BLaER1 (cell line): ENCODE measurements at regions not wholly inside any gene's neighbourhood (a gene's known extent, or its start where the extent isn't known, plus 50 kb on each side); places are given as distances from the start of the nearest gene placed in this dataset.

Experiments used
- H3K27ac ChIP-seq: shearing (Covaris generic); formaldehyde crosslinking; 2 replicates; pipeline ENCODE4 v1.8.1; 2022
- H3K27me3 ChIP-seq: shearing (Covaris generic); formaldehyde crosslinking; 2 replicates; pipeline ENCODE4 v1.8.1; 2022
- H3K36me3 ChIP-seq: shearing (Covaris generic); formaldehyde crosslinking; 2 replicates; pipeline ENCODE4 v1.8.1; 2022
- H3K4me1 ChIP-seq: shearing (Covaris generic); formaldehyde crosslinking; 2 replicates; pipeline ENCODE4 v1.8.1; 2022
- H3K4me2 ChIP-seq: shearing (Covaris generic); formaldehyde crosslinking; 2 replicates; pipeline ENCODE4 v1.8.1; 2022
- H3K4me3 ChIP-seq: shearing (Covaris generic); formaldehyde crosslinking; 2 replicates; pipeline ENCODE4 v1.8.1; 2022
- H3K9ac ChIP-seq: shearing (Covaris generic); formaldehyde crosslinking; 2 replicates; pipeline ENCODE4 v1.8.1; 2022
- H3K9me3 ChIP-seq: shearing (Covaris generic); formaldehyde crosslinking; 2 replicates; pipeline ENCODE4 v1.8.1; 2022
- H4K20me1 ChIP-seq: shearing (Covaris generic); formaldehyde crosslinking; 2 replicates; pipeline ENCODE4 v1.8.1; 2022
- Cebpa-rat ChIP-seq: shearing (Covaris generic); IDR thresholded peaks from 2 replicates; pipeline ENCODE4 v1.8.1; 2022

- TF ChIP-seq Cebpa-rat, result no peak
- H4K20me1 ChIP-seq, result no peaks in the 10 kb centered on the region
- H3K9me3 ChIP-seq, result no peaks in the 10 kb centered on the region
- H3K27ac ChIP-seq, result no peak overlapping the region
- no peaks in the 10 kb centered on the region for H3K36me3 ChIP-seq
- H3K4me1 ChIP-seq, result no peaks in the 10 kb centered on the region
- H3K9ac ChIP-seq, result no peak overlapping the region
- H3K27me3 ChIP-seq, result no peaks in the 10 kb centered on the region
- H3K4me3 ChIP-seq, result no peak overlapping the region
- H3K4me2 ChIP-seq, result no peak overlapping the region
Measured at GRCh38 chr1:196091397-196092135, 516.7 kb downstream of the KCNT2 start.

- Histone ChIP-seq H3K36me3 (no peaks in the 10 kb centered on the region), H3K4me3 (no peak overlapping the region), H3K9ac (no peak overlapping the region), H3K27me3 (no peaks in the 10 kb centered on the region), H3K9me3 (no peaks in the 10 kb centered on the region), H4K20me1 (no peaks in the 10 kb centered on the region), H3K4me2 (no peak overlapping the region), H3K4me1 (no peaks in the 10 kb centered on the region), H3K27ac (no peak overlapping the region)
- TF ChIP-seq Cebpa-rat, result no peak
Measured at GRCh38 chr1:196090226-196090625, 518.0 kb downstream of the KCNT2 start.

GRCh38 chr1:196088541-196088940, 519.7 kb downstream of the KCNT2 start:
- Histone ChIP-seq H3K27ac (no peak overlapping the region), H3K36me3 (no peaks in the 10 kb centered on the region), H3K4me2 (no peak overlapping the region)

GRCh38 chr1:196078691-196079090, 529.5 kb downstream of the KCNT2 start:
- Histone ChIP-seq H3K27me3 (no peaks in the 10 kb centered on the region), H3K36me3 (no peaks in the 10 kb centered on the region), H3K4me2 (no peak overlapping the region), H3K4me1 (no peaks in the 10 kb centered on the region), H3K27ac (no peak overlapping the region), H4K20me1 (no peaks in the 10 kb centered on the region), H3K9ac (no peak overlapping the region), H3K4me3 (no peak overlapping the region), H3K9me3 (no peaks in the 10 kb centered on the region)
- no peak for TF ChIP-seq Cebpa-rat

More at GRCh38 chr1:196088541-196088940, 519.7 kb downstream of the KCNT2 start:
- Histone ChIP-seq H3K4me1 (no peaks in the 10 kb centered on the region), H3K9me3 (no peaks in the 10 kb centered on the region), H3K27me3 (no peaks in the 10 kb centered on the region), H3K4me3 (no peak overlapping the region), H4K20me1 (no peaks in the 10 kb centered on the region), H3K9ac (no peak overlapping the region)
- no peak for TF ChIP-seq Cebpa-rat

- no peak overlapping the region for H3K27ac ChIP-seq
- H3K4me3 ChIP-seq, result no peak overlapping the region
- no peak overlapping the region for H3K9ac ChIP-seq
- no peaks in the 10 kb centered on the region for H3K27me3 ChIP-seq
- no peak overlapping the region for H3K4me2 ChIP-seq
- H3K36me3 ChIP-seq, result no peaks in the 10 kb centered on the region
- H4K20me1 ChIP-seq, result no peaks in the 10 kb centered on the region
- H3K4me1 ChIP-seq, result 0 out of 2 replicates have a peak, but pooled peaks cover 6% of the 10 kb centered on the region
- no peak for TF ChIP-seq Cebpa-rat
- no peaks in the 10 kb centered on the region for H3K9me3 ChIP-seq
Measured at GRCh38 chr1:196075621-196076020, 532.6 kb downstream of the KCNT2 start.

- TF ChIP-seq Cebpa-rat, result no peak
- H3K27me3 ChIP-seq, result no peaks in the 10 kb centered on the region
- H3K4me3 ChIP-seq, result no peak overlapping the region
- H3K4me1 ChIP-seq, result 0 out of 2 replicates have a peak, but pooled peaks cover 6% of the 10 kb centered on the region
- H3K9ac ChIP-seq, result no peak overlapping the region
- H3K36me3 ChIP-seq, result no peaks in the 10 kb centered on the region
- no peak overlapping the region for H3K4me2 ChIP-seq
- H3K27ac ChIP-seq, result no peak overlapping the region
- no peaks in the 10 kb centered on the region for H3K9me3 ChIP-seq
- H4K20me1 ChIP-seq, result no peaks in the 10 kb centered on the region
Measured at GRCh38 chr1:196074182-196074581, 534.1 kb downstream of the KCNT2 start.

- no peak for TF ChIP-seq Cebpa-rat
- H3K4me1 ChIP-seq, result 0 out of 2 replicates have a peak, but pooled peaks cover 6% of the 10 kb centered on the region
- H3K9ac ChIP-seq, result no peak overlapping the region
- H3K27ac ChIP-seq, result no peak overlapping the region
- no peak overlapping the region for H3K4me3 ChIP-seq
- H3K9me3 ChIP-seq, result no peaks in the 10 kb centered on the region
- H3K27me3 ChIP-seq, result no peaks in the 10 kb centered on the region
- H4K20me1 ChIP-seq, result no peaks in the 10 kb centered on the region
- H3K36me3 ChIP-seq, result no peaks in the 10 kb centered on the region
- no peak overlapping the region for H3K4me2 ChIP-seq
Measured at GRCh38 chr1:196071447-196071846, 536.8 kb downstream of the KCNT2 start.

- TF ChIP-seq Cebpa-rat, result no peak
- Histone ChIP-seq H3K4me3 (no peak overlapping the region), H3K9me3 (no peaks in the 10 kb centered on the region), H3K27ac (no peak overlapping the region), H3K4me2 (no peak overlapping the region), H3K27me3 (no peaks in the 10 kb centered on the region), H3K9ac (no peak overlapping the region), H4K20me1 (no peaks in the 10 kb centered on the region), H3K36me3 (no peaks in the 10 kb centered on the region), H3K4me1 (0 out of 2 replicates have a peak, but pooled peaks cover 6% of the 10 kb centered on the region)
Measured at GRCh38 chr1:196070940-196071339, 537.3 kb downstream of the KCNT2 start.

- H3K4me2 ChIP-seq, result no peak overlapping the region
- no peaks in the 10 kb centered on the region for H3K9me3 ChIP-seq
- H4K20me1 ChIP-seq, result no peaks in the 10 kb centered on the region
- no peak overlapping the region for H3K27ac ChIP-seq
- H3K4me1 ChIP-seq, result no peaks in the 10 kb centered on the region
- no peak overlapping the region for H3K4me3 ChIP-seq
- TF ChIP-seq Cebpa-rat, result no peak
- H3K36me3 ChIP-seq, result no peaks in the 10 kb centered on the region
- no peak overlapping the region for H3K9ac ChIP-seq
- H3K27me3 ChIP-seq, result no peaks in the 10 kb centered on the region
Measured at GRCh38 chr1:196063952-196064351, 544.3 kb downstream of the KCNT2 start.

GRCh38 chr1:196063294-196063693, 544.9 kb downstream of the KCNT2 start:
- H3K4me1 ChIP-seq, result no peaks in the 10 kb centered on the region
- H3K27ac ChIP-seq, result no peak overlapping the region
- no peaks in the 10 kb centered on the region for H3K9me3 ChIP-seq
- H3K4me3 ChIP-seq, result no peak overlapping the region
- TF ChIP-seq Cebpa-rat, result no peak
- no peaks in the 10 kb centered on the region for H3K27me3 ChIP-seq
- no peaks in the 10 kb centered on the region for H3K36me3 ChIP-seq
- no peaks in the 10 kb centered on the region for H4K20me1 ChIP-seq
- no peak overlapping the region for H3K4me2 ChIP-seq
- H3K9ac ChIP-seq, result no peak overlapping the region
